GM12878 (cell line): ENCODE measurements at regions not wholly inside any gene's neighbourhood (a gene's known extent, or its start where the extent isn't known, plus 50 kb on each side); places are given as distances from the start of the nearest gene placed in this dataset.

ENCODE experiments used
- ATAC-seq: fragments of 200-7000 bp; cut with Tn5 transposase; 3 replicates; pipeline ENCODE4 v1.9.1; 2020; ENCODE audit warnings: mild to moderate bottlenecking, moderate library complexity
- BruUV-seq: library from RNA; stranded (reverse); fragments of 400-500 nt; replicated peaks from 2 replicates; lab custom pipeline; 2021; lab: Mats Ljungman, UMichigan
- CTCF ChIA-PET: fragments of 300-600 bp; sonication (Branson Sonifier 250); formaldehyde crosslinking; extraction: SDS; loops from one replicate; lab custom pipeline; 2021; ENCODE audit warnings: inconsistent platforms; lab: Yijun Ruan, JAX
- POLR2A ChIA-PET: fragments of 350-600 bp; formaldehyde crosslinking; extraction: SDS; loops from one replicate; lab custom pipeline; 2021; ENCODE audit warnings: inconsistent platforms; lab: Charles Lee
- RAD21 ChIA-PET: fragments of 300-600 bp; sonication (Branson Sonifier 250); formaldehyde crosslinking; loops from one replicate; lab custom pipeline; 2023; ENCODE audit warnings: antibody characterized with exemption; ENCODE audit not compliant: unreplicated experiment; lab: Charles Lee
- SMC1A ChIA-PET: fragments of 300-600 bp; sonication (Branson Sonifier 250); formaldehyde crosslinking; loops from one replicate; lab custom pipeline; 2023; ENCODE audit not compliant: unreplicated experiment, uncharacterized antibody; lab: Charles Lee
- DNase-seq: peaks from one replicate; pipeline ENCODE4 v3.0.0-alpha.2; 2011; ENCODE audit warnings: low read depth, low spot score
- FAIRE-seq: peaks from 3 replicates; lab custom pipeline; 2011; peaks lifted over from hg19 to GRCh38; lab: Jason Lieb, UNC
- H2AFZ ChIP-seq: 2 replicates; pipeline ENCODE4 v1.6.0; 2011; ENCODE audit warnings: low read depth, low read length, control low read depth; ENCODE audit not compliant: control insufficient read depth
- H3K27ac ChIP-seq: 2 replicates; pipeline ENCODE4 v1.5.1; 2011; ENCODE audit warnings: control low read depth; ENCODE audit not compliant: control insufficient read depth, insufficient read depth
- H3K27me3 ChIP-seq, 2 experiments: replicated peaks in 1 of 2; 2 replicates each; pipeline versions ENCODE4 v1.6.0 to v1.6.1; 2011; ENCODE audit warnings: low read length in 1 of 2; ENCODE audit not compliant: control insufficient read depth in 2 of 2, insufficient read depth in 2 of 2
- H3K36me3 ChIP-seq, 2 experiments: 2 replicates each; pipeline ENCODE4 v1.5.1; 2011; ENCODE audit warnings: low read length in 1 of 2; ENCODE audit not compliant: control insufficient read depth in 2 of 2, insufficient read depth in 2 of 2
- H3K4me1 ChIP-seq: 2 replicates; pipeline ENCODE4 v1.6.1; 2011; ENCODE audit warnings: mild to moderate bottlenecking, low read length, moderate library complexity, mixed read lengths; ENCODE audit not compliant: control insufficient read depth, insufficient read depth
- H3K4me2 ChIP-seq: 2 replicates; pipeline ENCODE4 v1.6.0; 2011; ENCODE audit warnings: control low read depth; ENCODE audit not compliant: control insufficient read depth, insufficient read depth
- H3K4me3 ChIP-seq: fragments of 200-600 bp; sonication (generic); 2 replicates; pipeline ENCODE4 v1.5.1; 2016
- H3K79me2 ChIP-seq: 2 replicates; pipeline ENCODE4 v1.6.0; 2011; ENCODE audit warnings: low read length; ENCODE audit not compliant: control insufficient read depth, insufficient read depth
- H3K9ac ChIP-seq: 2 replicates; pipeline ENCODE4 v1.8.0; 2011; ENCODE audit warnings: low read length, control low read depth, mixed read lengths; ENCODE audit not compliant: control insufficient read depth, insufficient read depth
- H3K9me3 ChIP-seq: replicated peaks from 3 replicates; pipeline ENCODE4 v1.5.1; 2011; ENCODE audit warnings: mild to moderate bottlenecking, low read length; ENCODE audit not compliant: control insufficient read depth, insufficient read depth
- H4K20me1 ChIP-seq: 2 replicates; pipeline ENCODE4 v1.6.0; 2011; ENCODE audit not compliant: control insufficient read depth, insufficient read depth
- ATF3 ChIP-seq: IDR thresholded peaks from 2 replicates; pipeline ENCODE4 v1.6.1; 2011; ENCODE audit warnings: low read depth, mild to moderate bottlenecking, low read length, moderate library complexity, borderline replicate concordance; ENCODE audit errors: extremely low read depth
- CBX3 ChIP-seq: fragments of 200-600 bp; sonication (generic); IDR thresholded peaks from 2 replicates; pipeline ENCODE4 v1.6.1; 2016; ENCODE audit warnings: low read depth, borderline replicate concordance
- FOXK2 ChIP-seq: fragments of 450-650 bp; IDR thresholded peaks from 2 replicates; pipeline ENCODE4 v1.6.1; 2017; ENCODE audit warnings: mild to moderate bottlenecking, moderate library complexity
- JUNB ChIP-seq: IDR thresholded peaks from 2 replicates; pipeline ENCODE4 v1.6.1; 2016; ENCODE audit warnings: antibody characterized with exemption, mild to moderate bottlenecking
- NFYA ChIP-seq: IDR thresholded peaks from 2 replicates; pipeline ENCODE4 v1.6.1; 2011; ENCODE audit warnings: low read depth, mild to moderate bottlenecking, low read length, improper control_type of control experiment, borderline replicate concordance
- POLR2A ChIP-seq: IDR thresholded peaks from 2 replicates; pipeline ENCODE4 v1.6.1; 2011; ENCODE audit warnings: low read depth, mild to moderate bottlenecking, low read length
- RB1 ChIP-seq: fragments of 450-650 bp; formaldehyde crosslinking; IDR thresholded peaks from 2 replicates; pipeline ENCODE4 v1.6.1; 2017; ENCODE audit warnings: mild to moderate bottlenecking, borderline replicate concordance
- STAT1 ChIP-seq: fragments of 450-650 bp; conservative IDR thresholded peaks from 2 replicates; pipeline ENCODE4 v1.6.1; 2014; ENCODE audit warnings: antibody characterized with exemption, mild to moderate bottlenecking
- TARDBP ChIP-seq: IDR thresholded peaks from 2 replicates; pipeline ENCODE4 v1.6.1; 2016; ENCODE audit warnings: borderline replicate concordance
- WGBS: methylation state at CpG from one replicate; pipeline ENCODE4 v1.1.6; 2016; ENCODE audit warnings: low lambda C conversion rate; ENCODE audit not compliant: insufficient replicate concordance, insufficient coverage; ENCODE audit errors: missing lambda C conversion rate; 5-methylcytosine and 5-hydroxymethylcytosine counted together
- in situ Hi-C: fragments of 300-500 bp; cut with MboI; formaldehyde crosslinking; loops from 9 replicates; pipeline ENCODE4 v1.14.3; 2018; ENCODE audit warnings: mixed read lengths
- intact Hi-C: fragments of 100-400 bp; cut with micrococcal nuclease; formaldehyde crosslinking; loops from one replicate; pipeline ENCODE4 v1.14.2; 2022; ENCODE audit not compliant: unreplicated experiment

GRCh38 chr5:18333841-18334240, 699.6 kb downstream of the TAF11L14 start (continued):
- TF ChIP-seq RB1 (no peak), TARDBP (no peak), POLR2A (no peak), ATF3 (no peak), JUNB (no peak), NFYA (no peak), STAT1 (no peak)

- Histone ChIP-seq H2AFZ (no peak overlapping the region), H3K4me1 (no peaks in the 10 kb centered on the region), H4K20me1 (no peaks in the 10 kb centered on the region), H3K27me3 (no peaks in the 10 kb centered on the region), H3K79me2 (no peaks in the 10 kb centered on the region), H3K4me2 (no peak overlapping the region), H3K36me3 (no peaks in the 10 kb centered on the region), H3K4me3 (no peak overlapping the region), H3K9ac (no peak overlapping the region), H3K9me3 (no peaks in the 10 kb centered on the region), H3K27ac (no peak overlapping the region)
- in situ Hi-C loops, result no loop called here
- SMC1A ChIA-PET, result no interaction called here
- POLR2A ChIA-PET, result no interaction called here
- WGBS, result 37% methylated on average over 5 of the region's 5 CpGs
- RAD21 ChIA-PET, result no interaction called here
- intact Hi-C loops, result no loop called here
- FAIRE-seq (no peak), ATAC-seq (no peak), DNase-seq (no peak)
- CTCF ChIA-PET, result no interaction called here
- TF ChIP-seq FOXK2, result no peak
- no peak for TF ChIP-seq ATF3
- no peak for TF ChIP-seq STAT1
- TF ChIP-seq CBX3, result no peak
- no TSS peak for BruUV-seq
Measured at GRCh38 chr5:18334949-18335348, 700.7 kb downstream of the TAF11L14 start.
